HG03066 (cell line): ENCODE measurements at regions not wholly inside any gene's neighbourhood (a gene's known extent, or its start where the extent isn't known, plus 50 kb on each side); places are given as distances from the start of the nearest gene placed in this dataset.
"Not testable (repeated sequence)": the region's sequence is repeated elsewhere in the genome, so short reads cannot be mapped to it uniquely, and the experiment has no call there.

Experiments used
- ATAC-seq: cut with Tn5 transposase; IDR thresholded peaks from one replicate; pipeline ENCODE4 v1.9.1; 2021; ENCODE audit warnings: low read depth; ENCODE audit not compliant: unreplicated experiment

DNA sequence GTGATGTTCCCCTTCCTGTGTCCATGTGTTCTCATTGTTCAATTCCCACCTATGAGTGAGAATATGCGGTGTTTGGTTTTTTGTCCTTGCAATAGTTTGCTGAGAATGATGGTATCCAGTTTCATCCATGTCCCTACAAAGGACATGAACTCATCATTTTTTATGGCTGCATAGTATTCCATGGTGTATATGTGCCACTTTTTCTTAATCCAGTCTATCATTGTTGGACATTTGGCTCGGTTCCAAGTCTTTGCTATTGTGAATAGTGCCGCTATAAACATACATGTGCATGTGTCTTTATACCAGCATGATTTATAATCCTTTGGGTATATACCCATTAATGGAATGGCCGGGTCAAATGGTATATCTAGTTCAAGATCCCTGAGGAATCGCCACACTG is 229.4 kb downstream of the HTR1A start:
- not testable (repeated sequence) for ATAC-seq

DNA sequence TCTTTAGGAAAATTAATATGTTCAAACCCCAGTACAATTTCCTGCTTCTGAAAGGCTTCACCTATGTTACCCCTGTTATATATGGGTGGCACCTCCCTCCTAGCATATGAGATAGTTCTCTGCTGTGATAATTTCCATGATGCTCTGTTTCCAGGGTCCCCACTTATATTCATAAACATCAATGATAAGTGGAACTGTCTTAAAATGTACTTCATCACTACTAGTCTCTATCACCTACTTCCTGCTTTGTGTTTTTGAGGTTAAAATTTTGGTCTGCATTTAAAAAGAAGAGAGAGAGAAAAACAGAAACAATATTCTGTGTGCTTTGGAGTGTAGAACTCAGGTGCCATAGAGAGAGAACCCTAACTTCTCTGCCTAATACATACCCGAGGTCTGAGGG is 234.7 kb downstream of the HTR1A start:
- no peak for ATAC-seq

DNA sequence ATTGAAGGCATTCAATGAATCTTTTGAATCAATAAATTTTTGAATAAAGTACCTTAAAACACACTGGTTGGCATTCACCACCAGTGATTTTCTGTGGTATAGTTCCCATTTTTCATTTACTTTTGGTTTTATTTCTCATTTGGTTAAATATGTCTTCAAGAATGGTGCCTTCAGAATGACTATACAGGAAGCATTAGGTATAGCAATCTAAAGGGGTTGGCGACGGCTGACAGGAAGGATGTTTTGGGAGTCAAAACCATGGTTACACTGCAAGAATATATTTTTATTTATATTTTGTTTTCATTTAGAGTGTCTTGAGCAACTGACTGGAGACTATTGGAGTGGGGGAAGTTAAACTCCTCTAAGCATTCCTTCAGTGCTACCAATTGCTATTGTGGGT is 235.7 kb downstream of the HTR1A start:
- peak; percentile 65 for ATAC-seq

DNA sequence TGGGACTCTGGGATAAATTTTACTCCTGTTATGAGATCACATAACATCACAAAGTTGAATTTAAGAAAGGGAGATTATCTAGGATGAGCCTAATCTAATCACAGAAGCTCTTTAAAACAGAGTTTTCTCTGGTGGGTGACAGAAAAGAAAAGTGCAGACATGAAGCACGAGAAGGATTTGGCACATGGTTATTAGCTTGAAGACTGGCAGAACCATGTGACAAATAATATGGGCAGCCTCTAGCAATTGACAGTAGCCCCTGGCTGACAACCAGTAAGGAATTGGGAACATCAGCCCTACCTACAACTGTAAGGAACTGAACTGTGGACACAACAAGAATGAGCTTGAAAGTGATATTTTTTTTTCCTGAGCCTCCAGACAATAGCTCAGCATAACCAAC is 243.1 kb downstream of the HTR1A start:
- no peak for ATAC-seq

DNA sequence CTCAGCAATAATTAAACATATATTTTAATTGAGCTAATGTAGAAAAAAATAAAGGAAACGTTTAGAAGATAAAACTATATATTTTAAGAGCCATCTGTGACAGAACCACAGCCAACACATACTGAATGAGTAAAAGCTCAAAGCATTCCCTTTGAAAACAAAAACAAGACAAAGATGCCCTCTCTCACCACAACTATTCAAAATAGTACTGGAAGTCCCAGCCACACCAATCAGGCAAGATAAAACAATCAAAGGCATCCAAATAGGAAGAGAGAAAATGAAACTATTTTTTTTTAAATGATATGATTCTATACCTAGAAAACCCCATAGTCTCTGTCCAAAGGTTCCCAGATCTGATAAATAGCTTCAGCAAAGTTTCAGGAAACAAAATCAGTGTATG is 262.0 kb downstream of the HTR1A start:
- ATAC-seq = no peak

DNA sequence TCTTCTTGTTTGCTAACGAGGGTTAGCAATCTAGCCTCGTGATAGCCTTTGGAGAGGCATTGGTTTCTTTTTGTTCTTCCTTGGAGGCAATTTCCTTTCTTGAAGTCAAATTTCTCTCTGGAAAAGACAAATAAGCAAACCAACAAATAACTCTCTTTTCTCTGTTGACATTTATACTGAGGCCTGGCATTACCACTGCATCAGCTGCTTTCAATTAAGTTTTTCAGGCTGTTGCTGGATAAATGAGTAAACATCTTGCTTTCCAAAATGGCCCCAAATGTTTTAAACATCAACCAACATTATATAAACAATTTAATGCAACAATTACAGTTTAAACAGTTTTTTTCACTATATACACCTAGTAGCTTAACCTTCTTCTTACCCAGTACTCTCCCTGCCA is 264.4 kb downstream of the HTR1A start:
- no peak for ATAC-seq

DNA sequence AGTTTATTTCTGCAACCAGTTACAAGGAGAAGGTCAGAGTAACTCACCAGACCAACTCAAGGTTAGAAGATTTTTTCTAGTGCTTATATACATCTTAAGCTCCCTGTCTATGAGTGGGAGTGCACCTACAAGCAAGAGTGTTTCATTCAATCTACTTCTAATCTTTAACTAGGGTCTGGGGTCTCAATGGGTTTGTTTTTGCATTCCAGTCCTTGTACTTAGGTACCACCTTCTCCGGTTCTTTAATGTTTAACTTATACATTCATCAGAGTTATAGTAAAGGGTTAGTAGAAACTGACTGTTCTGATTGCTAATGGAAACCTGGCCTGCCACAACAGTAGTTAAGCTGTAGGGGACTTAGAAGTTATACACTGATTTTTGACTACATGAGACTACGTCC is 271.7 kb downstream of the HTR1A start:
- no peak for ATAC-seq

DNA sequence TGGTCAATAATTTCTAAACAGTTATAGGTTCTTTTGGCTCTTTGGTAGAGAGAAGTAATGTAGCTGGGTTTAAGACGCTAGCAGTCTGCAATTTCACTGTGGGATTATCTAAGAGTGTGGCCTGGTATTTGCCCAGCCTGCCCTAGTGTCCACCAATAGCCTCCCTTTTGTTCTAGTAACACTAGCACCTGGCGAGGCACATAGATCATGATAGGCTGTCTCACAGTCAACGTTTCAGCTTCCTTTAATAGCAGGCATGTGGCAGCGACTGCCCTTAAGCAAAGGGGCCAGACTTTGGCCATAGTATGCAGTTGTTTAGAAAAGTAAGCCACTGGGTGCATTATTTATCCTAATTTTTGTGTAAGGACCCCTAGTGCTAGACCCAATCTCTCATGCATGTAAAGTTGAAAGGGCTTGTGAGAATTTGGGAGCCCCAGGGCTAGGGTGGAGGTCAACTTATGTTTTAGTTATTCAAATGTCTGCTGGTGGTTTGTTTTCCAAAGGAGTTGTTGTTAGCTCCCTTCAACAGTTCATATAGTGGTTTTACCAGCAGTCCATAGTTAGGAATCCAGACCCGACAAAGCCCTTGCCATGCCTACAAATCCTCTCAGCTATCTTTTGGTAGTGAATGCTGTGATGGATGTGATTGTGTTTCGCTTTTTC is 274.3 kb downstream of the HTR1A start:
- no peak for ATAC-seq

DNA sequence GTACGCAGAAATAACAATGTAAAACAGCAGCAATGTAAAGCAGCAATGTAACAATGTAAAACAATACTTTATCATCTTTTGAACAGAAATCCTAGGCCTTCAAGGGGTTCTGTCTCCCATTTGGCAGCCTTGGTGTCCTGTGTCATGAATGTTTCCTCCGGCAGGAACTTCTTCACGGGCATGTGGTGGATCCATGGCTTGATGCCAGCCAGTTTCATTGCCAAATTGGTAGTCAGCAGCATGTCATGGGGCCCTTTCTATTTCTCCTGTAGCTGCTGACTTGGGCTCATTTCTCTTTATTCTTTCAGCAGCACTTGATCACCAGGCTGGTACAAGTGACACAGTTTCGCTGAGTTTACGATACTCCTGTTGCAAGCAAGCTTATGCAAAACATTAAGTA is 275.3 kb downstream of the HTR1A start:
- no peak for ATAC-seq

DNA sequence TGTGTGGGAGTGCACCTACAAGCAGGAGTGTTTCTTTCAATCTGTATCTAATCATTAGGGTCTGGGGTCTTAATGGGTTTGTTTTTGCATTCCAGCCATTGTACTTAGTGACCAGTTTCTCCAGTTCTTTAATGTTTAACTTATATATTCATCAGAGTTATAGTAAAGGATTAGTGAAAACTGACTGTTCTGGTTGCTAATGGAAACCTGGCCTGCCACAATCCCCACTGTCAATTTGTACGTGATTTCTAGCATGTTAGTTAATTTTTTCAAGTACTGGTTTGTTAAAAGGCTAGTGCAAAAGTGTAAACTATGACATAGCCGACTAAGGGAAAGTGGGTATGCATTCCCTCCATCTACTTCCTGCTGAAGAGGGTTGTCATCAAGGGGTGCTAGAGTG is 276.1 kb downstream of the HTR1A start:
- ATAC-seq = no peak

DNA sequence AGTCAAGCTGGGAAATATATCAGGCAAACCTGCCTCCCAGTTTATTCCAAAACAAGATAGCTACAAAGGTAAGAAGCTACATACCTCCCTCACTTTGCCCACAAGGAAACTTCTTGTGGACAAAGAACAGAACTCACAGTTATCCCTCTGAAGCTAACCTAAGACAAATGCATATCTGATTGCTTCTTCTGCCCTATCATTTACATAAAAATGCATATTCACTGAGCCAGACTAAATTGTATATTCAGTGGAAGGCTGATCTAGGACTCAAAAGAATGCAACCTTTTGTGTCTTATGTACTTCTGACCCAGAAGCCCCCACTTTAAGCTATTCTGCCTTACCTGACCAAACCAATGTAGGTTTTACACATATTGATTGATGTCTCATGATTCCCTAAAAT is 276.8 kb downstream of the HTR1A start:
- ATAC-seq = no peak

DNA sequence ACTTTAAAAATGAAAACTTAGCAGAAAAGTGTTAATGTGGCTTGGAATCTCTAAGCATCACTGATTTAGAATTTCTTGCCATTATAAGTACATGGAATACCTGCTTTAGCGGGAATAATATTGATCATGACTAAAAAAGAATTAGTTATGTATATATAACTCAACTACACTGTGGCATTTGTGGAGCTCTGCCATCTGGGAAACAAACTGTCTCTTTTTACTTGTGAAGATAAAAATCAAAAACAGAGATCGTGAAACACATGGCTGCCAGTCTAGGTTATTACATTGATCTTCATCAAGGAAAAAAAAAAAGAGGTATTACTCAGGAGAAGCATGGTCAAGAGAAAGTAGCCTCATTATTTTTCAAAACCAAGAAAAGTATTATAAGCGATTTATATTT is 287.4 kb downstream of the HTR1A start:
- ATAC-seq = no peak

DNA sequence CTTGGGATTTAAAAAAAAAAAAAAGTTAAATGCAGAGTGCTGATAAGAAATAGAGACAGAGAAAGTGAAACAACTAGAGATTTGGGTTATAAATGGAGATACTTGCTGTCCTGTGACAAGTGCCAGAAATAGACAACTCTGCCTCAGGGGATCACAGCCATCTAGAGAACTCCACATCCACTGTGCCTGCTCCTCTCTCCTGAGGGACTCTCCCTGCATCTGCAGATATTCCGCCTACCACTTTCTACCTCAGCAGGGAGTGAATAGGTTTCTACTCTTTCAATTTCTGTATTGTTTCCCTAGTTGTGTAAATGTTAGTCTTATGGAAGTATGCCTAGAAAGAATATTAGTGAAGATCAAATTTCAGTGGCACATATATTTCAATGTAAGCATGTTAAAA is 307.2 kb downstream of the HTR1A start:
- no peak for ATAC-seq

DNA sequence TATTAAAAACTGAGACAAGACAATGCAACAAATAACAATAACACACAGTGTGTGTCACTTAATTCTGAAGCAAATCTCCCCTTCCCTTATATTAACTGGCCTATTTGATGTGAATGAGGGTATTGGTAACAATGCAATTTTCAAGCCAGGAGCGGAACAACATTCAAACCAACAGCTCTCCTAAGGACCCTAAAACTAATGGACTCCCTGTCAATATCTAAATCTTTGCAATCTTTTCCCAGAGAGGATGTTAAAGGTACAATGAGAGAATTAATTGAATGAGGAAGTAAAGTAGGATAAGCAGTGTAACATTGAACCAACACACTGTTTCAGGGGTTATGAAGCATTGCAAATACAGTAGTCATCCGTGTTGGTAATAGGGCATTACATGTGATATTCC is 311.7 kb downstream of the HTR1A start:
- ATAC-seq = no peak

DNA sequence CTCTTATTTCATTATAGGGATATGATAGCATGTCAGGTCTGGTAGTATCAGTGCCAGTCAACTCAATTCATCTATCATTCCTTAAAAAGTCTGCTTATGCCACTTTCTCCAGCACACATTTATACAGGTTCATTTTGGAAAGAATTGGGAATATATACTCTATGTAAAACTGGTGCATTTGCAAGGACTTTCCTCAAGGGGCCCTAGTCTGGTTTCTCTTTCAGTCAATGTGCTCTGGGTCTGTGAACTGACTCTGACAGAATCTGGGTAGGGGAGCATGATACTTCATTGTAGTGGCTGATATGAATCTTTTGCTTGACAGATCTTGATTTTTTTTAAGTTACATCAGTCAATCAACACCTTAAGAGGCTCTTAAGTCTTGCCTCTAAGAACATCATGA is 313.9 kb downstream of the HTR1A start:
- no peak for ATAC-seq

DNA sequence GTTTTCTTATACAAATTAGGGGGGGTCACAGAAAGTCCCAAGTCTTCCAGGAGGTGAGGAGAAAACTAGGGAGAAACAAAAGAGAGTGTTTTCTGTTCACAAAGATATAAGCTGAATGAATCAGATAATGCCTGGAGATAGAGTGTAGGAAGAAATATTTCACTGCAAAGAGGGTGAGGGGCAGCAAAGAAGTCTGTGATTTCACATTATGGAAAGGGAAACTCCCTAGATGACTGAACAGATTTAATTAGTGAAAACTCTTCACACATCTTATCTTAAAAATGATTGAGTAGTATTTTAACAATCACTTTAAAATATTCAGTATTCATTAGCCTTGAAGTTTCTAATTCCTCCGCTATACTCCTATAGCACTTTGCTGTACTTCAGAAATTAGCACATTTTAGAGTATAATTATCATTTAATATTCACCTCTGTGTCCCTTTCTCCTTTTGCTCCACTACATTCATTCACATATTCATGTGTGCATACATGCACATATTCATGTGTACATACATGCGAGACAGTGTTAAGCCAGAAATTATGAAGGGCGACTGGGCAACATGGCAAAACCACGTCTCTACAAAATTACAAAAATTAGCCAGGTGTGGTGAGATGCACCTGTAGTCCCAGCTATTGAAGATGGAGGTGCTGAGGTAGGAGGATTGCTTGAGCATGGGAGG is 332.2 kb downstream of the HTR1A start:
- no peak for ATAC-seq

DNA sequence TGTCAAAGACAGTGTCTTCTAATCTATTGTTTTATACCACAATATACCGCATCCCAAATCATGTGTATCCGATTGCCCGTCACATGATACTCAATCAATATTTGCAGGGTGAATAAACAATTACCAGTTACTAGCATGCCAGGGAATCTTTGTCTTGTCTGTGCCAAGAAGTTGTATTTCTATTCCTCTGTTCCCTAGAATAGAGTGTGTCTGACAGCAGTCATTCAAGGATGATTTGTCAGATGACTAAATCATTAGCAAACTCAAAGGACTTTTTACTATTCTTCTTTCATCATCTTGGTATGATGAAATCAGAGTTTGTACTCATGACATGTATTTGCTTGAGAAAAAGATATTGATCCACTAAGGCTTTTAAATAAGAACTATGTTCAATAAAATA is 348.8 kb downstream of the HTR1A start:
- ATAC-seq = no peak

DNA sequence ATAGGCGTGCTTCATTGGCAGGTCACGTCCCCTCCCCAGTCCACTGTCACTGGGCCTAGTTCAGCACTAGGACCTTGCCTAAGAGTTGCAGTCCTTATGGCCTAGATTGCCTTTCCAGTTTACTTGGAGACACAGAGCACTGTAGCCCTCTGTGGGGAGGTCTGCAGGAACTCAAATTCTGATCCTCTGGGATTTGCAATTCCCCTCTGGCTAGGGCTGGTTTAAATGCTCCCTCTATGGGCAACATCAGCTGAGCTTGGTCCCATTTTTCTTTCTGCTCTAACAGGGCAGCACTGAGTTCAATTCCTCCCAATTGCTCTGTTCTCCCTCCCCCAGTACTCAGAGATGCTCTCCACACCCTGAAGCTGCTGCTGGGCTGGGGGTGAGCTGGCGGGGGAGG is 358.2 kb downstream of the HTR1A start:
- ATAC-seq = no peak

DNA sequence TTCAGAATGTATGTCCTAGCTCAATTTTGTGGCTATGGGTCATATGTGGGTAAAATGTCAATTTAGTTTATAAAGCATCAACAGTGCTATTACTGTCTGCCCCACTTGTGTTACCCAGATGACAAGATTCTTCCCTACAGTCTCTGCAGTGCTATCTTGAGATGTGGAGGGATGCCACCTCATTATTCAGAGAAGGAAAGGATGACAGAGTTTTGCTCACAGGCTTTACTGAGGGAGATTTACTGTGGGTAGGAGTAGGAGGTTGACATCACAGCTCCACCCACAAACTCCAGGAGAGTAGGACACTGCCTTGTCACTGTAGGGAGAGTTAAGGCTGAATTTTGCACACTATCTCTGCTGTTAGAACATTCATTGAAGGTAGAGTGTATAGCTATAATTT is 359.3 kb downstream of the HTR1A start:
- no peak for ATAC-seq

DNA sequence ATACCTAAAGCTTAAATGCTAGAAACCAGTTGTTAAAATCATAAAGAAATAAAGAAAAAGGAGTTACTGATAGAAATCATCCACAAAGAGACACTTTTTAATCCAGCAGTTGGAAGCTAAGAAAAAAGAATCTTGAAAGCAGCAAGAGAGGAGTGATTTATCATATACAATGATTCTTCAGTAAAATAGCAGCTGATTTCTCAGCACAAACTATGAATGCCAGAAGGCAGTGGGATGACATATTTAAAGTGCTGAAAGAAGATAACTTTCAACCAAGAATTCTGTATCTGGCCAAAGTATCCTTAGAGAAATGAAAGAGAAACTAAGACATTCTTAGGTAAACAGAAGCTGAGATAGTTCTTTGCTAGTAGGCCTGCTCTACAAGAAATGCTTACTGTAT is 366.0 kb downstream of the HTR1A start:
- ATAC-seq = no peak

DNA sequence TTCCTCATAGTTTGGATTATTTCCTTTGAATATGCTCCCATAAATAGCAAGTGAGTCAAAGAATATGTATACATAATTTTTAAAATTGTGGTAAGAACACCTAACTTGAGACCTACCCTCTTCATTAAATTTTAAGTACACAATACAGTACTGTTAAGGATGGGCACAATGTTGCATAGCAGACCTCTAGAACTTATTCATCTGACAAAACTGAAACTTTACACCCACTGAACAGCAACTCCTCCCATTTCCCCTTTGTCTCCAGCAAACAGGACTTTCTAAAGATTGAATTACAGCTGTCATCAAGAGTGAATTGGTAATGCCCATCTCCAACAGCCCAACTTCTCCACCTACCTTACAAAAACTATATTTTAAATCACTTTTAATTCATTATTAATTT is 388.9 kb downstream of the HTR1A start:
- ATAC-seq = no peak

DNA sequence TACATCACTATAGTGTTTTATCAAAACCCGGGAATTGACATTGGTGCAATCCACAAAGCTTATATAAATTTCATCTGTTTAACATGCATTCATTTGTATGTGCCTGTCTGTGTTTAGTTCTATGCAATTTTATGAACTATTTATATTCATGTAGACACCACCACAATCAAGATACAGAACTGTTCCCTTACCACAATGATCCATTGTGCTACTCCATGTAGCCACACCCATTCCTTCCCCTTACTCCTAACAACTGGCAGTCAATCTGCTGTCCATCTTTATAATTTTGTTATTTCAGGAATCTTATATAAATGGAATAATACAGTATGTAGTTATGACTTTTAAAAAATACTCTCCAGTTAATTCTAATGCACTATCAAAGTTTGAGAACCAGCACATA is 389.5 kb downstream of the HTR1A start:
- no peak for ATAC-seq

DNA sequence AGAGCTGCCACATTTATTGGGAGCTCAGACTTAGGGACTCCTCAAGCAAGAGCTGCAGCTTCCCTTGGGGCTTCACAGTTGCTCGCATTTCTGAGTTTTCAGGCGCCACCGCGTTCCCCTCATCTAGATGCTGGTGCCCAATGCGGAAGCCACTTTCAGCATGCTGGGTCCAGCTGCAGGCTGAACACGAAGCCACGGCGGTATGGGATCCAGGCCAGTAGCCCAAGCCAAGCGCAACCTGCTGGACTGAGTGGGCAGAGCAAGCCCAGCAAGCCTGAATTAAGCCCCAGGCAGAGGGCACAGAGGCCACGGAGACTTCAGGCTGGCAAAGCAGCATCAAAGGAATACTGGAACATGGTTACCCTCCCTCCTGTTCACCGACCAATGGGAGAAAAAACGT is 391.5 kb downstream of the HTR1A start:
- ATAC-seq = no peak
